Left ventricle myocardium inferior (tissue), 1 donor: ENCODE measurements at regions not wholly inside any gene's neighbourhood (a gene's known extent, or its start where the extent isn't known, plus 50 kb on each side); places are given as distances from the start of the nearest gene placed in this dataset.

Source experiments
- DNase-seq: peaks from one replicate; pipeline ENCODE4 v3.0.0-alpha.2; 2020
- H3K27ac ChIP-seq: fragments of 200-600 bp; replicated peaks from 2 replicates; pipeline ENCODE4 v1.8.0; 2021
- H3K27me3 ChIP-seq: fragments of 200-600 bp; 2 replicates; pipeline ENCODE4 v1.8.0; 2021; ENCODE audit warnings: low read depth
- H3K36me3 ChIP-seq: fragments of 200-600 bp; 2 replicates; pipeline ENCODE4 v1.8.0; 2021
- H3K4me1 ChIP-seq: fragments of 200-600 bp; 2 replicates; pipeline ENCODE4 v1.8.0; 2021
- H3K4me3 ChIP-seq: fragments of 200-600 bp; 2 replicates; pipeline ENCODE4 v1.8.0; 2021; ENCODE audit warnings: mild to moderate bottlenecking, moderate library complexity
- H3K9me3 ChIP-seq: fragments of 200-600 bp; replicated peaks from 2 replicates; pipeline ENCODE4 v1.8.0; 2021
- CTCF ChIP-seq: fragments of 200-600 bp; IDR thresholded peaks from 2 replicates; pipeline ENCODE4 v1.8.0; 2021; ENCODE audit warnings: antibody characterized with exemption, mild to moderate bottlenecking, borderline replicate concordance
- intact Hi-C: fragments of 100-400 bp; cut with micrococcal nuclease; formaldehyde crosslinking; loops from one replicate; pipeline ENCODE4 v1.11.0; 2022
- donor health status: DM: no; HTN: yes; CAD: no; lungs with severe emphysema.

GRCh38 chr12:42892702-42893551 is 303.4 kb upstream of the PRICKLE1 start:
- no peaks in the 10 kb centered on the region for H3K36me3 ChIP-seq
- H3K27ac ChIP-seq = no peak overlapping the region
- DNase-seq = no peak
- no peaks in the 10 kb centered on the region for H3K4me1 ChIP-seq
- intact Hi-C loops = no loop called here
- peaks cover 21% of the 10 kb centered on the region for H3K9me3 ChIP-seq
- TF ChIP-seq CTCF = no peak
- H3K4me3 ChIP-seq = no peak overlapping the region
- H3K27me3 ChIP-seq = no peaks in the 10 kb centered on the region

- Histone ChIP-seq H3K27me3 (no peaks in the 10 kb centered on the region), H3K36me3 (no peaks in the 10 kb centered on the region), H3K4me1 (no peaks in the 10 kb centered on the region), H3K9me3 (peaks cover 13% of the 10 kb centered on the region), H3K27ac (no peak overlapping the region), H3K4me3 (no peak overlapping the region)
- intact Hi-C loops = no loop called here
- no peak for DNase-seq
- TF ChIP-seq CTCF = no peak
These were observed 298.1 kb upstream of the PRICKLE1 start for GRCh38 chr12:42887657-42888056.

- Histone ChIP-seq H3K27me3 (no peaks in the 10 kb centered on the region), H3K27ac (no peak overlapping the region), H3K36me3 (no peaks in the 10 kb centered on the region), H3K4me1 (no peaks in the 10 kb centered on the region), H3K4me3 (no peak overlapping the region), H3K9me3 (peaks cover 13% of the 10 kb centered on the region)
- TF ChIP-seq CTCF = no peak
- intact Hi-C loops = no loop called here
- DNase-seq = no peak
These were observed 296.6 kb upstream of the PRICKLE1 start for GRCh38 chr12:42886160-42886559.

GRCh38 chr12:42885677-42886076 is 296.1 kb upstream of the PRICKLE1 start:
- Histone ChIP-seq H3K9me3 (peaks cover 13% of the 10 kb centered on the region), H3K27ac (no peak overlapping the region), H3K4me1 (no peaks in the 10 kb centered on the region), H3K27me3 (no peaks in the 10 kb centered on the region), H3K4me3 (no peak overlapping the region), H3K36me3 (no peaks in the 10 kb centered on the region)
- TF ChIP-seq CTCF = no peak
- no peak for DNase-seq
- intact Hi-C loops = no loop called here

GRCh38 chr12:42884116-42884515 is 294.6 kb upstream of the PRICKLE1 start:
- TF ChIP-seq CTCF = no peak
- H3K4me3 ChIP-seq = no peak overlapping the region
- H3K9me3 ChIP-seq = peaks cover 19% of the 10 kb centered on the region
- no peak for DNase-seq
- H3K36me3 ChIP-seq = no peaks in the 10 kb centered on the region
- H3K27me3 ChIP-seq = no peaks in the 10 kb centered on the region
- no peak overlapping the region for H3K27ac ChIP-seq
- H3K4me1 ChIP-seq = no peaks in the 10 kb centered on the region
- intact Hi-C loops = no loop called here
